Erythroblast (primary cell): ENCODE measurements at regions not wholly inside any gene's neighbourhood (a gene's known extent, or its start where the extent isn't known, plus 50 kb on each side); places are given as distances from the start of the nearest gene placed in this dataset.

Source experiments
- GATA1 ChIP-seq: IDR thresholded peaks from 2 replicates; pipeline ENCODE4 v1.6.1; 2011; ENCODE audit warnings: low read depth, mild to moderate bottlenecking, control low read depth, low read length, moderate library complexity
- POLR2A ChIP-seq: IDR thresholded peaks from 2 replicates; pipeline ENCODE4 v1.6.1; 2011; ENCODE audit warnings: mild to moderate bottlenecking, low read length

DNA sequence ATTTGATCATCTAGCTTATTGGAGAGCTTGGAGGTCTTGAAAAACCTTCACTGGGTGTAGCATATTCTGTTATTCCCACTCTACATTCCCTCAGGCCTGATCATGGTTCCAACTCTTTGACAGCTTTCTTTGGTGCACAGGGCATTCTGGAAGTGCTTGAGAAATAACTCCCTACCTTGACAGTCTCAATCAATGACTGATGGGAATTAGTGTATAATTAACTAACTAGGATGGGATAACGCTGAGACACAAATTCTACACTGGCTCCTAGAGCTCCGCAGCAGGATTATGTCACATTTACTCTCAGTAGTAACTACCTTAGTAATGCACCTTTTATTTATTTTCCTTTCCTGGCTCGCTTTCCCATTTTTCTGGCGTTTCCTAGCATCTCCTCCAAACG, 236.4 kb downstream of the MAP2K6 start:
- TF ChIP-seq POLR2A (no peak), GATA1 (no peak)
